ENCODE measurements at regions not wholly inside any gene's neighbourhood (a gene's known extent, or its start where the extent isn't known, plus 50 kb on each side); places are given as distances from the start of the nearest gene placed in this dataset.

DNA sequence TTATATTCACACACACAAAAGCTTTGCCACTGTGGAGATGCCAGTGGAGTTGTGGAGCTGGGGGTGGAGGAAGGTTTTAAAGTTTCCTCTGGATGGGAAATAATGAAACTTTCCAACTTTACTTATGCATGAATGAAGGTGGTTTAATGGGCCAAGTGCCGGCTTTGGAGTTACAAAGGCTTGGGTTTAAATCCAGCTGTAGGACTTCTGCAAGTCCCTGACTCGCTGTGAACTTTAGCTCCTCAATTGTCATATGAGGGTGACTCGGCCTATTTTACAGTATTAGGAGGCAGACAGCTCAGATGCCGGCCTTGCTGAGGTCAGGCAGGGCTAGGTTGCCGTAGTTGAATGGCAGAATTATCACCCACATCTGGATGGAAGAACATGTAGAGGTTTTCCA is 415.8 kb upstream of the TRIB2 start:
- TF ChIP-seq, protein P1, sequence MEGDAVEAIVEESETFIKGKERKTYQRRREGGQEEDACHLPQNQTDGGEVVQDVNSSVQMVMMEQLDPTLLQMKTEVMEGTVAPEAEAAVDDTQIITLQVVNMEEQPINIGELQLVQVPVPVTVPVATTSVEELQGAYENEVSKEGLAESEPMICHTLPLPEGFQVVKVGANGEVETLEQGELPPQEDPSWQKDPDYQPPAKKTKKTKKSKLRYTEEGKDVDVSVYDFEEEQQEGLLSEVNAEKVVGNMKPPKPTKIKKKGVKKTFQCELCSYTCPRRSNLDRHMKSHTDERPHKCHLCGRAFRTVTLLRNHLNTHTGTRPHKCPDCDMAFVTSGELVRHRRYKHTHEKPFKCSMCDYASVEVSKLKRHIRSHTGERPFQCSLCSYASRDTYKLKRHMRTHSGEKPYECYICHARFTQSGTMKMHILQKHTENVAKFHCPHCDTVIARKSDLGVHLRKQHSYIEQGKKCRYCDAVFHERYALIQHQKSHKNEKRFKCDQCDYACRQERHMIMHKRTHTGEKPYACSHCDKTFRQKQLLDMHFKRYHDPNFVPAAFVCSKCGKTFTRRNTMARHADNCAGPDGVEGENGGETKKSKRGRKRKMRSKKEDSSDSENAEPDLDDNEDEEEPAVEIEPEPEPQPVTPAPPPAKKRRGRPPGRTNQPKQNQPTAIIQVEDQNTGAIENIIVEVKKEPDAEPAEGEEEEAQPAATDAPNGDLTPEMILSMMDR (IDR thresholded peaks at IDR 0.05), result no peak
- TF ChIP-seq ZFX (IDR thresholded peaks at IDR 0.05; ENCODE audit: borderline replicate concordance), result no peak

All from 22Rv1 (cell line).